ENCODE measurements at regions not wholly inside any gene's neighbourhood (a gene's known extent, or its start where the extent isn't known, plus 50 kb on each side); places are given as distances from the start of the nearest gene placed in this dataset.

DNA sequence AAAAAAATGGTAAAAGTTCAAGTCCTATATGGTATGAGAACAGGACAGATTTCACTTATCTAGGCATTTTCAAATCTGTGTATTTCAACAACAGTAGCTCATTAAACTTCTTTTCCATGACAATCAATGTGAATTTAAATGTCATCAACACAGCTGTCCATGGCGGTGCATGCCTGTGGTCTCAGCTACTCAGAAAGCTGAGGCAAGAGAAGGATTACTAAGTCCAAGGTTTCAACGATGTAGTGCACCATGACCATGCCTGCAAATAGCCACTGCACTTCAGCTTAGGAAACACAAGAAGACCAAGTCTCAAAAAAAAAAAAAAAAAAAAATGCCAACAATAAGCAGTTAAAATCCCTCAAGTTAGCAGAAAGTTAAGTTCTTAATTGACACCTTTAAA lies 214.6 kb downstream of the C12orf50 start:
- H3K4me1 ChIP-seq = no peaks in the 10 kb centered on the region
- H3K4me3 ChIP-seq = no peak overlapping the region
- intact Hi-C loops (cut with DNase I; ENCODE audit: low total_unique reads) = no loop called here
- no peaks in the 10 kb centered on the region for H3K27me3 ChIP-seq
- TF ChIP-seq POLR2A (IDR thresholded peaks at IDR 0.05) = no peak
- TF ChIP-seq, protein P1, sequence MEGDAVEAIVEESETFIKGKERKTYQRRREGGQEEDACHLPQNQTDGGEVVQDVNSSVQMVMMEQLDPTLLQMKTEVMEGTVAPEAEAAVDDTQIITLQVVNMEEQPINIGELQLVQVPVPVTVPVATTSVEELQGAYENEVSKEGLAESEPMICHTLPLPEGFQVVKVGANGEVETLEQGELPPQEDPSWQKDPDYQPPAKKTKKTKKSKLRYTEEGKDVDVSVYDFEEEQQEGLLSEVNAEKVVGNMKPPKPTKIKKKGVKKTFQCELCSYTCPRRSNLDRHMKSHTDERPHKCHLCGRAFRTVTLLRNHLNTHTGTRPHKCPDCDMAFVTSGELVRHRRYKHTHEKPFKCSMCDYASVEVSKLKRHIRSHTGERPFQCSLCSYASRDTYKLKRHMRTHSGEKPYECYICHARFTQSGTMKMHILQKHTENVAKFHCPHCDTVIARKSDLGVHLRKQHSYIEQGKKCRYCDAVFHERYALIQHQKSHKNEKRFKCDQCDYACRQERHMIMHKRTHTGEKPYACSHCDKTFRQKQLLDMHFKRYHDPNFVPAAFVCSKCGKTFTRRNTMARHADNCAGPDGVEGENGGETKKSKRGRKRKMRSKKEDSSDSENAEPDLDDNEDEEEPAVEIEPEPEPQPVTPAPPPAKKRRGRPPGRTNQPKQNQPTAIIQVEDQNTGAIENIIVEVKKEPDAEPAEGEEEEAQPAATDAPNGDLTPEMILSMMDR (IDR thresholded peaks at IDR 0.05) = no peak
- H3K27ac ChIP-seq = no peak overlapping the region
- H3K36me3 ChIP-seq = no peaks in the 10 kb centered on the region
- DNase-seq = no peak
- H3K9me3 ChIP-seq = no peaks in the 10 kb centered on the region

GRCh38 chr12:87813476-87814234 lies 215.5 kb downstream of the C12orf50 start:
- intact Hi-C loops (cut with DNase I; ENCODE audit: low total_unique reads) = no loop called here
- Histone ChIP-seq H3K4me1 (no peaks in the 10 kb centered on the region), H3K27me3 (no peaks in the 10 kb centered on the region), H3K27ac (no peak overlapping the region), H3K9me3 (no peaks in the 10 kb centered on the region), H3K36me3 (no peaks in the 10 kb centered on the region), H3K4me3 (no peak overlapping the region)
- DNase-seq = no peak
- TF ChIP-seq, protein P1 (IDR thresholded peaks at IDR 0.05) = no peak
- TF ChIP-seq POLR2A (IDR thresholded peaks at IDR 0.05) = no peak

DNA sequence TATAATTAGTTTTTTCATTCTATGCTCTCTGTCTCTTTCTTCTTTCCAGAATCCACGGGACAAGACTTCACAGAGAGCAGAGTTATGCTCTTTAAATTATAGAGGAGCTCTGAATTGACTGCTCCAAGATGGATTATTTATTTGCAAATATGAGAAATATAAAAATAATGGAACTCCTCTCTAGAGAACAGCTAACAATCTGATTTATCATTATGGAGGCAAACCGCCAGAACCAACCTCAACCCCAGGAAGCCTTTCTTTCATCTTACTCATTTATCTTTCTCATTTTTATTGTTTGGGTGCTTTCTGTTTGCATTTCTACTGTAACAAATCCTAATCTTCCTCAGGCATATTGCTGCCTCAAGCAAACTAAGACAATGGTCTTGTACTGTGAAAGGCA lies 216.5 kb downstream of the C12orf50 start:
- intact Hi-C loops (cut with DNase I; ENCODE audit: low total_unique reads) = no loop called here
- Histone ChIP-seq H3K4me1 (no peaks in the 10 kb centered on the region), H3K4me3 (no peak overlapping the region), H3K9me3 (no peaks in the 10 kb centered on the region), H3K27me3 (no peaks in the 10 kb centered on the region), H3K36me3 (no peaks in the 10 kb centered on the region), H3K27ac (no peak overlapping the region)
- TF ChIP-seq, protein P1 (IDR thresholded peaks at IDR 0.05) = no peak
- TF ChIP-seq POLR2A (IDR thresholded peaks at IDR 0.05) = no peak
- DNase-seq = no peak

DNA sequence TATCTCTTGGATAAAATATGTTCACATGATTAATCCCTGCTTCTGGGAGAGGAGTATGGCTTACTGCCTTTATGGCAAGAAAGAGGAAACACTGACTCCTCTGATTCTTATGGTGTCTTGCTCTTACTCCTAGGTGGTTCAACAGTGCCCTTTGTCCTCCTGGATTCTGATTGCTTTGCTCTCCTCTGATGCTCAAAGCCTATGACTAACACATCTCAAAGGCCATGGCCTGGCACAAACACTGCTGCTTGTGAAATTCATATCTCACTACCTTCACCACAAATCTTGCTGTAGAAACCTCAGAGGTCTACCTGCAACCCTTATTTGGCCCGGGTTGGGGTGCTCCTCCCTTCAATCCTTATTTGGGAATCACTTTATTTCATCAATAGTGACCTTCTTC lies 217.2 kb downstream of the C12orf50 start:
- Histone ChIP-seq H3K4me3 (no peak overlapping the region), H3K36me3 (no peaks in the 10 kb centered on the region), H3K27ac (no peak overlapping the region), H3K27me3 (no peaks in the 10 kb centered on the region), H3K9me3 (no peaks in the 10 kb centered on the region), H3K4me1 (no peaks in the 10 kb centered on the region)
- TF ChIP-seq, protein P1 (IDR thresholded peaks at IDR 0.05) = no peak
- no peak for TF ChIP-seq POLR2A (IDR thresholded peaks at IDR 0.05)
- no peak for DNase-seq
- intact Hi-C loops (cut with DNase I; ENCODE audit: low total_unique reads) = no loop called here

DNA sequence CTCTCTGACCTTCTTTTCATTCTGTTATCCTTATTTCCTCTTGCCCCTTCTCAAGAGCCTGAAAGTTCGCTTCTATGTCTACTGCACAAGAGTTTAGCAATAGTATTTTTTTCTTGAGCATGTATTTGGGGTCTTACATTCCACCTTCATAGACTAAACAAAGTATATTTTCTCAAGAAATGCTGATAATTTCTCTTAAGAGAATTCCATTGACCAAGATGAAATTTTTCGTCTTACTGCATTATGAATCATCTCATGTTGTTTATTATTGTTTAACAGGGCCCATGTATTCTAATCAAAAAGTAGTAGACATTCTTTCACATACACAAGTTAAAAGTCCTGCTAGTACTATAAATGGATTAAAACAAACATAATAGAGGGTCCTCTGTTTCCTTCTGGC lies 219.3 kb downstream of the C12orf50 start:
- intact Hi-C loops (cut with DNase I; ENCODE audit: low total_unique reads) = no loop called here
- no peak overlapping the region for H3K4me3 ChIP-seq
- H3K27me3 ChIP-seq = no peaks in the 10 kb centered on the region
- DNase-seq = no peak
- no peak overlapping the region for H3K27ac ChIP-seq
- no peaks in the 10 kb centered on the region for H3K4me1 ChIP-seq
- TF ChIP-seq, protein P1 (IDR thresholded peaks at IDR 0.05) = no peak
- TF ChIP-seq POLR2A (IDR thresholded peaks at IDR 0.05) = no peak
- H3K9me3 ChIP-seq = no peaks in the 10 kb centered on the region
- no peaks in the 10 kb centered on the region for H3K36me3 ChIP-seq
